A673 (cell line): ENCODE measurements at regions not wholly inside any gene's neighbourhood (a gene's known extent, or its start where the extent isn't known, plus 50 kb on each side); places are given as distances from the start of the nearest gene placed in this dataset.

Experiments used
- BruUV-seq: library from RNA; stranded (reverse); fragments of 400-500 nt; replicated peaks from 2 replicates; lab custom pipeline; 2021; lab: Mats Ljungman, UMichigan
- CTCF ChIA-PET: fragments of 300-600 bp; sonication (Branson Sonifier 250); formaldehyde crosslinking; loops from one replicate; lab custom pipeline; 2022; ENCODE audit warnings: antibody characterized with exemption; lab: Charles Lee
- POLR2A ChIA-PET: fragments of 300-600 bp; sonication (Branson Sonifier 250); formaldehyde crosslinking; loops from one replicate; lab custom pipeline; 2022; ENCODE audit warnings: antibody characterized with exemption; ENCODE audit not compliant: low non-redundant PET; lab: Charles Lee
- DNase-seq: peaks from one replicate; pipeline ENCODE4 v3.0.0-alpha.2; 2015; ENCODE audit warnings: low spot score
- H3K27ac ChIP-seq: fragments of 200-600 bp; sonication (generic); 2 replicates; pipeline ENCODE4 v1.5.1; 2016; ENCODE audit warnings: mixed run types, low read depth, mild to moderate bottlenecking, mixed read lengths, antibody characterized with exemption, low read length; ENCODE audit not compliant: poor library complexity, severe bottlenecking
- H3K27me3 ChIP-seq: fragments of 200-600 bp; sonication (generic); replicated peaks from 2 replicates; pipeline ENCODE4 v1.6.1; 2017; ENCODE audit warnings: mixed run types, low read depth, mild to moderate bottlenecking, mixed read lengths, antibody characterized with exemption, low read length; ENCODE audit not compliant: insufficient read depth, poor library complexity
- H3K36me3 ChIP-seq: fragments of 200-600 bp; sonication (generic); 2 replicates; pipeline ENCODE4 v1.6.1; 2016; ENCODE audit warnings: mixed run types, mild to moderate bottlenecking, mixed read lengths, antibody characterized with exemption, low read length; ENCODE audit not compliant: insufficient read depth, poor library complexity, severe bottlenecking
- H3K4me1 ChIP-seq: fragments of 200-600 bp; sonication (generic); 2 replicates; pipeline ENCODE4 v1.6.1; 2017; ENCODE audit warnings: mixed run types, mild to moderate bottlenecking, mixed read lengths, antibody characterized with exemption, low read length; ENCODE audit not compliant: insufficient read depth, poor library complexity, severe bottlenecking
- H3K4me3 ChIP-seq: fragments of 200-600 bp; sonication (generic); 2 replicates; pipeline ENCODE4 v1.5.1; 2016; ENCODE audit warnings: low read depth, mixed run types, mild to moderate bottlenecking, mixed read lengths, low read length; ENCODE audit not compliant: poor library complexity, severe bottlenecking
- H3K9me3 ChIP-seq: fragments of 200-600 bp; sonication (generic); 2 replicates; pipeline ENCODE4 v1.6.1; 2016; ENCODE audit warnings: mixed run types, low read depth, mild to moderate bottlenecking, mixed read lengths, antibody characterized with exemption, low read length; ENCODE audit not compliant: poor library complexity, severe bottlenecking
- CTCF ChIP-seq: fragments of 300-800, 200-600 bp; sonication (generic); conservative IDR thresholded peaks from 2 replicates; pipeline ENCODE4 v1.5.1; 2017; ENCODE audit warnings: low read depth, mild to moderate bottlenecking, antibody characterized with exemption, low read length, moderate library complexity, mixed read lengths
- EZH2 ChIP-seq: fragments of 200-600 bp; sonication (generic); IDR thresholded peaks from 2 replicates; pipeline ENCODE4 v1.6.1; 2017; ENCODE audit warnings: borderline replicate concordance, low read depth, mild to moderate bottlenecking, mixed read lengths, antibody characterized with exemption, low read length; ENCODE audit not compliant: poor library complexity, severe bottlenecking
- intact Hi-C: fragments of 100-400 bp; cut with micrococcal nuclease; formaldehyde crosslinking; loops from one replicate; pipeline ENCODE4 v1.10.0; 2022; ENCODE audit not compliant: unreplicated experiment

DNA sequence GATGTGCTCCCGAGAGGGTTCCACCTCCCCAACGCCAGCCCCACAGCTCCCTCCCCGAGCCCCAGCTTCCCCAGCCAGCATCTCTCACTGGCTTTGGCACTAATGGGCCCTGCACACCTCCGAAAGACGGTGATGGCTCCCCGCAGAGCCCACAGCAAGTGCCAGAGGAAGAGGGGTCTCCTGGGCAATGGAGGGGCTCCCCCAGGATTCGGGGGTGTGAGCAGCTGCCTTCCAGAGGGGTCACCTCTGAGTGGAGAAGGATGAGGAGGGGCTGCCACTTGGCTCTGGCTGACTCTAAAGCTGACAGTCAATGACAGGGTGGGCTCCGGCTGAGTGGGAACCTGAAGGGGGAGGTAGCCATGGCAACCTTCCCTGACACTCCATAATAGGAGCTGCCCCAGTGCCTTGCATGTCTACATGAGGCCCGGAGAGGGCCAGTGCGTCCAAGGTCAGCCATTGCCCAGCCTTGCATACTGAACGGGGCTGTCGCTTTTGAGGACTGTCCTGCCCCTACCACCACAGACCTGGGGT, 98.6 kb upstream of the SYT13 start:
- Histone ChIP-seq H3K27me3 (no peaks in the 10 kb centered on the region), H3K4me1 (no peaks in the 10 kb centered on the region), H3K27ac (no peak overlapping the region), H3K36me3 (no peaks in the 10 kb centered on the region), H3K4me3 (no peak overlapping the region), H3K9me3 (no peaks in the 10 kb centered on the region)
- no TSS peak for BruUV-seq
- ChIA-PET POLR2A (no interaction called here), CTCF (interaction anchor here (1.4 kb wide), 1 partner anchor 14 kb away, joined by 5 read pairs; no protein-coding TSS in a partner anchor)
- TF ChIP-seq CTCF (no peak), EZH2 (no peak)
- no peak for DNase-seq
- intact Hi-C loops = no loop called here

GRCh38 chr11:45384016-45384415, 97.9 kb upstream of the SYT13 start:
- CTCF ChIA-PET = interaction anchor here (0.6 kb wide), 1 partner anchor 12 kb away, joined by 7 read pairs; no protein-coding TSS in a partner anchor
- intact Hi-C loops = no loop called here
- POLR2A ChIA-PET = no interaction called here
- no peak for TF ChIP-seq CTCF
- TF ChIP-seq EZH2 = no peak
- no TSS peak for BruUV-seq
- Histone ChIP-seq H3K9me3 (no peaks in the 10 kb centered on the region), H3K4me1 (no peaks in the 10 kb centered on the region), H3K36me3 (no peaks in the 10 kb centered on the region), H3K4me3 (no peak overlapping the region), H3K27ac (no peak overlapping the region), H3K27me3 (no peaks in the 10 kb centered on the region)
- no peak for DNase-seq

DNA sequence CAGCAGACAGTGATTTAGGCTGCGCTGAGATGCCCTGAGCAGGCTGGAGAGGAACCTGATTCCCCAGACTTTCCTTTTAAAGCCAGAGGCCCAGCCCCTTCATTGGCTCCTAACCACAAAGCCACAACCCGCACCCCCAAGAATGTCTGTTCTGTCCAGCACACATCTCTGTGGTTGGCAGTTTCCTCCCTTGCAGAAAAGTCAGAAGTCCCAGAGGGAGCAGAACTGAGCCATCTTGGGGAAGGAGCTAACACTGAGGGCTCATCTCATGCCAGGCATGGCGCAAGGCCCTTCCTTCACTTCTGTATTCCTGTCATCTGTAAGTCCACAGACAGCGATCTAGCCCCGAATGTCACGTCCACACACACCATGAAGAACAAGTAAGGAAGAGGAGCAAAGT, 97.1 kb upstream of the SYT13 start:
- ChIA-PET POLR2A (no interaction called here), CTCF (interaction anchor here (0.6 kb wide), 1 partner anchor 388 kb away, joined by 3 read pairs; no protein-coding TSS in a partner anchor)
- intact Hi-C loops = no loop called here
- Histone ChIP-seq H3K27me3 (no peaks in the 10 kb centered on the region), H3K4me1 (no peaks in the 10 kb centered on the region), H3K4me3 (no peak overlapping the region), H3K36me3 (no peaks in the 10 kb centered on the region), H3K9me3 (no peaks in the 10 kb centered on the region), H3K27ac (no peak overlapping the region)
- DNase-seq = no peak
- TF ChIP-seq CTCF (no peak), EZH2 (no peak)
- BruUV-seq = no TSS peak
